ENCODE measurements at regions not wholly inside any gene's neighbourhood (a gene's known extent, or its start where the extent isn't known, plus 50 kb on each side); places are given as distances from the start of the nearest gene placed in this dataset.
A peak's percentile ranks its signal among the peaks of the same experiment; 100 is the strongest.

- no peak for DNase-seq
Observed at GRCh38 chr21:35234725-35235124, 185.6 kb upstream of the RUNX1 start.

GRCh38 chr21:35233756-35234155 is 184.7 kb upstream of the RUNX1 start:
- DNase-seq = no peak

- DNase-seq = no peak
Observed at GRCh38 chr21:35232545-35233176, 183.6 kb upstream of the RUNX1 start.

GRCh38 chr21:35231090-35231489 is 182.0 kb upstream of the RUNX1 start:
- DNase-seq = no peak

GRCh38 chr21:35229290-35229689 is 180.2 kb upstream of the RUNX1 start:
- no peak for DNase-seq

GRCh38 chr21:35227786-35228185 is 178.7 kb upstream of the RUNX1 start:
- peak in 1 of 2 experiments; percentile 19 for DNase-seq

GRCh38 chr21:35226968-35227744 is 178.1 kb upstream of the RUNX1 start:
- no peak for DNase-seq

GRCh38 chr21:35226328-35226727 is 177.2 kb upstream of the RUNX1 start:
- DNase-seq = no peak

GRCh38 chr21:35225573-35225972 is 176.5 kb upstream of the RUNX1 start:
- no peak for DNase-seq

GRCh38 chr21:35223480-35224156 is 174.5 kb upstream of the RUNX1 start:
- DNase-seq = no peak

- DNase-seq = no peak
Observed at GRCh38 chr21:35222541-35222941, 173.4 kb upstream of the RUNX1 start.

GRCh38 chr21:35222021-35222420 is 172.9 kb upstream of the RUNX1 start:
- no peak for DNase-seq

GRCh38 chr21:35220301-35220700 is 171.2 kb upstream of the RUNX1 start:
- DNase-seq = no peak

- DNase-seq = no peak
Observed at GRCh38 chr21:35219719-35220118, 170.6 kb upstream of the RUNX1 start.

GRCh38 chr21:35219291-35219690 is 170.2 kb upstream of the RUNX1 start:
- DNase-seq = no peak

- no peak for DNase-seq
Observed at GRCh38 chr21:35217504-35218060, 168.5 kb upstream of the RUNX1 start.

GRCh38 chr21:35216996-35217395 is 167.9 kb upstream of the RUNX1 start:
- DNase-seq = no peak

GRCh38 chr21:35215870-35216269 is 166.8 kb upstream of the RUNX1 start:
- DNase-seq = no peak

- DNase-seq = no peak
Observed at GRCh38 chr21:35212393-35213127, 163.5 kb upstream of the RUNX1 start.

GRCh38 chr21:35211782-35212181 is 162.7 kb upstream of the RUNX1 start:
- DNase-seq = no peak

- no peak for DNase-seq
Observed at GRCh38 chr21:35210093-35210492, 161.0 kb upstream of the RUNX1 start.

GRCh38 chr21:35208810-35209517 is 159.9 kb upstream of the RUNX1 start:
- no peak for DNase-seq
